Muscle of arm (tissue), 1 donor: ENCODE measurements at regions not wholly inside any gene's neighbourhood (a gene's known extent, or its start where the extent isn't known, plus 50 kb on each side); places are given as distances from the start of the nearest gene placed in this dataset.
A peak's percentile ranks its signal among the peaks of the same experiment; 100 is the strongest.

Source experiments
- DNase-seq: peaks from one replicate; pipeline ENCODE4 v3.0.0-alpha.2; 2013

DNA sequence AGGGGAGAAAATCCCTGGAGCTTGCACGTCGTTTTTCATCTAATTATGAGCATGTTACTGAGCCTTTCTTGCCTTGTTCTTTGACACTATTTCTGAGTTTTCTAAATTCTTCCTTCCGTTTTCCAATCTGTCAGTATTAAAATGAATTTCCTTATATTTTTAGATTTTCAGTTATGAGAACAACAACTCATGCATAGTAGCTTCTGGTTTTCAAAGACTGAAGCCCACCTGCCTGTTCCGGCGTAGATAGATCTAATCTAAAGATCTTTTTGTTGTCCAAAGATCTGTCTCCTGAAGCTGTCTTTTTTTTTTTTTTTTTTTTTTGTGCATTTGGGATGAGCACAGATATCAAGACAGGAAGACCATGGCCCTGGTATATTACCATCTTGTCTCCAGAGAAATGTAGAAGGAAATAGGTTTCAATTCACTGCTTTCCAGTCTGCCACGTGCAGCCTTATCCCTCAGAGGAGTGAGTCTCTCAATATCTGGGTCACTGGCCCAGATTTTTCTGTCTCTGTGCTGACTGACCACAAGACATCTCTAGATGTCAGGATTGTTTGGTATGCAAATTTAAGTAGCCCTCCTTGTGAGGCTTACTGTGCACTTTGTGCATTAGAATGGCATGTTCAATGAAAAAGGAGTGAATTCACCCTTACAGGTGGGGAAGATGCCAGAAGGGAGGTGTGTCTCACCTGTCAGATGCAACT is 222.3 kb upstream of the TMC3 start:
- DNase-seq = no peak

GRCh38 chr15:81595752-81596151 is 221.7 kb upstream of the TMC3 start:
- no peak for DNase-seq

DNA sequence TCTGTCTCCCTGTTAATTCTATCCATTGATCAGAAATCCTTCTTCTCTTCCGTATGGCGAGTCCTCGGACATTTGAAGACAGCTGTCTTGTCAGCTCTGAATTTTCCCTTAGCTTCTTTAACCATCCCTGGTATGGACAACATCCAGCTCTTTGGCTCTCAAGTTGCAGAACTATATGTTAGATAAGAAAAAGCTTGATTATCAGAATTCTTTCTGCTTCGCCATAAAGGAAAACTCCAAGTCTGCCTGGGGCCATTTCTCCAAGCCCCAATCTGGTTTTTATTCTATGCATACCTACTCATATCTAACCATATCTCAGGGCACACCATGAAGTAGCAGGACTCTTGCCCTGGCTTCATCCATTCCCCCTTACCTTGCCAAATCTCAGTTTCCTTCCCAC is 215.7 kb upstream of the TMC3 start:
- DNase-seq = no peak

DNA sequence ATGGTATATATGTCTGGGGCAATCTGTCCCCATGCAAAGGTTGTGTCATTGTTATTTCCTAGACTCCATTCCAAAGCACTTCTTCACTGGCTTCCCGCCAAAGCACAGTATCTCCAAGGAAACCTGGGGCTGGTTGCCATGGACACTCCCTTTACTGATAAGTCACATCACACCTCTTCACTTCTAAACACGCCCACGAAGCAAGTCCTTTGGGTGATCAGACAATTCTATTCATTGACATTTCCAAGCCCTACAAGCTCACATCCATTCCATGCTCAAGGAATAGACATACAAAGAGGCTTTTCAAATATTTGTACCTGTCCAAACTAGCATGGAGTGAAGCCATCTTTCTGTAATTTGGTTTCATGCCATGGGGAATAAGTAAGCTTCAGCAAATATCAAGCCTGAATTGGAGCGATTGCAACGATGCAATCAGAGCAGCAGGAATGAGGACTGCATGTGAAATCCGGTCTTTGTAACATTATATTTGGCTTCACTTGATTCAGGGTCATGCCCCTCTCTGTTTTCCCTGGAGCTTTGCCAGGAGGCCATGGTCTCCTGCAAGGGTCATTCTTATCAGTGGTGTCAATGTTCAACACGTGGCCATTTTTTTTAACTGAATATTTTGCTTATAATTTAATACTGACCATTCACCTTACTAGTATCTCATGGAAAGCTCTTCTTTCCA is 201.6 kb upstream of the TMC3 start:
- no peak for DNase-seq

- no peak for DNase-seq
These were observed 199.2 kb upstream of the TMC3 start for GRCh38 chr15:81573098-81573746.

DNA sequence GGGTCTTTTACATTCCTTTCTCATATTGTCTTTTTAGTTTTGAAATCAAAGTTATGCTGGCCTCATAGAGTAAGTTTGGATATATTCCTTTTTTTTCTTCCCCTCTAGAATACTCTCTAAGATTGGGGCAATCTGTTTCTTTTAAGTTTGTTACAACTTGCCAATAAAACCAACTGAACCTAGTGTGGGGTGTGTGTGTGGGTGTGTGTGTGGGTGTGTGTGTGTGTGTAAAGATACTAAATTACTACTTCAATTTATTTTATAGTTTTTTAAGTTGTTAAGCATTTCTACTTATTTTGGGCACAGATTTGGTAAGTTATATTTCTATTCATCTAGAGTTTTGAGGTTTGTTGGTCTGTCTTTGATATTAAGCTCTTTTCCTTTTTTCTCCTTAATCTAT is 198.2 kb upstream of the TMC3 start:
- no peak for DNase-seq

GRCh38 chr15:81569286-81570080 is 195.5 kb upstream of the TMC3 start:
- no peak for DNase-seq

- no peak for DNase-seq
These were observed 193.9 kb upstream of the TMC3 start for GRCh38 chr15:81567924-81568323.

- no peak for DNase-seq
These were observed 189.0 kb upstream of the TMC3 start for GRCh38 chr15:81562986-81563385.

DNA sequence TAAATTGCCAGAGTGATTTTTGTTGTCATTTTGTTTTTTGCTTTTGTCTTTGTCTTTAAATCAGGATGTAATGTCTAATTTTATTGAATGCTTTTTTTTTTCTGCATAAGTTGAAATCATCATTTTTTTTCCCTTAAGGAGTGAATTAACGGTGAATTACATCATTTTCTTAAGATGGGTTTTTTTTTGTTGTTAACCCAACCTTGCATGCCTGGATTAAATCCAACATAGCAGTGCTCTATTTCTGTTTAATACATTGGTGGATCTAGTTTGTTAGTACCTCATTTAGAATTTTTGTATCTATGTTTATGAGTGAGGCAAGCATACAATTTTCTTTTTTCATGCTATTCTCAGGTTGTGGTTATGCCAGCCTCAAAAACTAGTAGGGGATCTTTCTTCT is 186.4 kb upstream of the TMC3 start:
- DNase-seq = no peak

DNA sequence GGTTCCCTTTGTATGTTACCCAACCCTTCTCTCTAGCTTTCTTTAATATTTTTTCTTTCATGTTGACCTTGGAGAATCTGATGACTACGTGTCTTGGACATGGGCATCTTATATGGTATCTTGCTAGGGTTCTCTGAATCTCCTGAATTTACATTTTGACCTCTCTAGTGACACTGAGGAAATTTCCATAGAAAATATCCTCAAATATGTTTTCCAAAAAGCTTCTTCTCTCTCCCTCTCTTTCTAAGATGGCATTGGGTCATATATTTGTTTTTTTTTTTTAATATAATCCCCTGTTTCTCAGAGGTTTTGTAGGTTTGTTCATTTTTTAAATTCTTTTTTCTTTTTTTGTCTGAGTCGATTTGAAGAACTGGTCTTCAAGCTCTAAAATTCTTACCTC is 184.0 kb upstream of the TMC3 start:
- DNase-seq = no peak

DNA sequence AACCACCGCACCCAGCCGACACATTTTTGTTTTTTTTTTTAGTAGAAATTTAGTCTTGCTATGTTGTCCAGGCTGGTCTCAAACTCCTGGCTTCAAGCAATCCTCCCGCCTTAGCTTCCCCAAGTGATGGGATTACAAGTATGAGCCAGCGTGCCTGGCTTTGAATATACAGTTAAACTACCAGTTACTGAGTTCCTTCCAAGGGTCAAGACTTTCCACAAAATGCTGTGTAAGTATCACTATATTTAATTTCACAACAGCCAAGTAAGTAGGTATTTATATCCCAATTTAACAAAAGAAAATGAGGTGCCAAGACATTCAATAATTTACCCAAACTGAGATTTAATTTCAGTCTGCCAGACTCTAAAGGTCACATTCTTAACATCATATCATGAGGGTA is 181.3 kb upstream of the TMC3 start:
- no peak for DNase-seq

- DNase-seq = peak; percentile 57
These were observed 174.5 kb upstream of the TMC3 start for GRCh38 chr15:81548365-81549130.

- DNase-seq = no peak
These were observed 173.6 kb upstream of the TMC3 start for GRCh38 chr15:81547521-81548132.

DNA sequence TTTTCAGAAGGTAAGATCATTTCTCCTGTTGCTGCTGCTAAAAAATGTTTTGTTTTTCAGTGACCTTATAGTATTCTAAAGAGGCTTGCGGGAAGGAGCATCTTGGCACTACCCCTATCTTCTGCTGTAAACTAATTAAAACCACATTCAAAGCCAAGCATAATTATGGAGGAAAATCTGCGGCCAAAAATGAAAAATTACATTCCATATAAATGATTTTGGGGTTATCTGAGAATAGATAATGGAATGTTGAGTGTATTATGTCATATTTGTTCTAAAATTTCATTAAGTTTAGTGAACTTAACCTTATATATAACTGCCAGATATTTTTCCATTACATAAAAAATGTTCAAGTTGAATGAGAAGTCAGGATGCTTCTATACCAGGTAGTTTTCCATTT is 170.4 kb upstream of the TMC3 start:
- DNase-seq = no peak

- no peak for DNase-seq
These were observed 166.9 kb upstream of the TMC3 start for GRCh38 chr15:81540909-81541308.

DNA sequence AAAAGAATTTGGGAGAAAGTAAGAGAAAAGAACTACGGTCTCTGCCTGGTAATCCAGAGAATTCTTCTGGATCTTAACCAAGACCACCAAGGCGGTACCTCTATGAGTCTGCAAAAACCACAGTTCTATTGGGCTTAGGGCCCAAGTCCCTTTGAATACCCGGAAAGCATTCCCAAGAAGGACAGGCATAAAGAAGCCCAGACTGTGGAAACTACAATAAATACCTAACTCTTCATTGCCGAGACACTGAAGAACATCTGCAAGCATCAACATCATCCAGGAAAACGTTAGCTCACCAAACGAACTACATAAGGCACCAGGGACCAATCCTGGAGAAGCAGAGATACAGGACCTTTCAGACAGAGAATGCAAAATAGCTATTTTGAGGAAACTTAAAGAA is 162.3 kb upstream of the TMC3 start:
- peak; percentile 43 for DNase-seq

DNA sequence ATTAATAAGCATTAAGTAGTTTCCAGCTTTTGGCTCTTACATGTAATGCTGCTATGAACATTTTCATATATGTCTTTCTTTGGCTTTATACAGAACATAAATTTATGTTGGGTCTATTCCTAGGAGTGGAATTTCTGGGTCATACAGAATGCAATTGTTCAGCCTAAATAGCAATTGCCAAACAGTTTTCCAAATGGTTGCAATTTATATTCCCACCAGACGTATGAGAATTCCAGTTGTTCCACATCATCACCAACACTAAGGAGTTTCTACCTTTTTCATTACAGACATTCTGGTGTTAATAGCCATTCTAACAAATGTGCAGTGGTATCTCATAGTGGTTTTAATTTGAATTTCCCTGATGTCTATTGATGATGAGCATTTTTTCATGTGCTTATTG is 160.1 kb upstream of the TMC3 start:
- peak; percentile 58 for DNase-seq

GRCh38 chr15:81532001-81532400 is 158.0 kb upstream of the TMC3 start:
- no peak for DNase-seq

GRCh38 chr15:81531109-81531592 is 157.1 kb upstream of the TMC3 start:
- peak; percentile 88 for DNase-seq

- DNase-seq = no peak
These were observed 156.3 kb upstream of the TMC3 start for GRCh38 chr15:81530271-81530691.
